HUES64 (cell line): ENCODE measurements at regions not wholly inside any gene's neighbourhood (a gene's known extent, or its start where the extent isn't known, plus 50 kb on each side); places are given as distances from the start of the nearest gene placed in this dataset.
"Not testable (repeated sequence)": the region's sequence is repeated elsewhere in the genome, so short reads cannot be mapped to it uniquely, and the experiment has no call there.

Experiments used
- H3K27ac ChIP-seq: 2 replicates; pipeline ENCODE4 v1.7.0; 2013; ENCODE audit warnings: low read depth, low read length, inconsistent platforms
- H3K27me3 ChIP-seq: 2 replicates; pipeline ENCODE4 v1.6.1; 2013; ENCODE audit warnings: mild to moderate bottlenecking, low read length; ENCODE audit not compliant: insufficient read depth
- H3K36me3 ChIP-seq: 2 replicates; pipeline ENCODE4 v1.6.1; 2013; ENCODE audit warnings: mild to moderate bottlenecking, low read length; ENCODE audit not compliant: insufficient read depth
- H3K4me1 ChIP-seq: 2 replicates; pipeline ENCODE4 v1.6.1; 2013; ENCODE audit warnings: mild to moderate bottlenecking, low read length, moderate library complexity; ENCODE audit not compliant: insufficient read depth
- H3K4me3 ChIP-seq: 2 replicates; pipeline ENCODE4 v1.5.1; 2013; ENCODE audit warnings: mild to moderate bottlenecking, low read length, moderate library complexity
- H3K9ac ChIP-seq: 2 replicates; pipeline ENCODE4 v1.6.1; 2013; ENCODE audit warnings: mild to moderate bottlenecking, low read depth, low read length
- H3K9me3 ChIP-seq: 2 replicates; pipeline ENCODE4 v1.6.1; 2013; ENCODE audit warnings: low read depth, low read length; ENCODE audit not compliant: insufficient read depth
- WGBS: fragments of 150-250, 120-280 bp; methylation state at CpG from one replicate; pipeline ENCODE4 v1.1.7; 2013; ENCODE audit warnings: missing lambda C conversion rate; 5-methylcytosine and 5-hydroxymethylcytosine counted together

GRCh38 chr16:48682971-48683370 is 73.0 kb upstream of the N4BP1 start:
- H3K36me3 ChIP-seq, result no peaks in the 10 kb centered on the region
- H3K4me1 ChIP-seq, result peaks cover 5% of the 10 kb centered on the region; the same call in 1 of the 2 replicates
- no peak overlapping the region for H3K9ac ChIP-seq
- H3K4me3 ChIP-seq, result no peak overlapping the region
- WGBS, result 64% methylated on average over 3 of the region's 3 CpGs
- no peaks in the 10 kb centered on the region for H3K27me3 ChIP-seq
- H3K27ac ChIP-seq, result no peak overlapping the region
- no peaks in the 10 kb centered on the region for H3K9me3 ChIP-seq

DNA sequence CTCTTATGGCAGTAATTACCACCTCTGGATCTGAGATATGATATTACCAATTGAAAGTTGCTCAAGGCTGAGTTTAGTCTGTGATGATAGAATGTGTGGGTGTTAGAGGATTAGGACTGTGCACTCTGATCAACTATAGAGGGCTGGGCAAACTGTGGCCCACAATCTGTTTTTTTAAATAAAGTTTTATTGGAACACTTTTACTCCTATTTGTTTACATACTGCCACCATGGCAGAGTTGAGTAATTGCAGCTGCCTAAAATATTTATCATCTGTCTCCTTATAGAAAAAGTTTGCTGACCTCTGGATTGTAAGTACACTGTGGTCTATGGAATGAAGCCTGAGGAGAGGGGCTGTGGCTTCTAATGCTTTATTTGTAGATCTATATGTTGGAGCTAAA is 71.5 kb upstream of the N4BP1 start:
- Histone ChIP-seq H3K4me3 (no peak overlapping the region), H3K9me3 (no peaks in the 10 kb centered on the region), H3K27me3 (no peaks in the 10 kb centered on the region), H3K4me1 (peaks cover 5% of the 10 kb centered on the region; the same call in 1 of the 2 replicates), H3K36me3 (no peaks in the 10 kb centered on the region), H3K9ac (no peak overlapping the region), H3K27ac (no peak overlapping the region)

GRCh38 chr16:48680881-48681280 is 70.9 kb upstream of the N4BP1 start:
- 93% methylated on average over 3 of the region's 3 CpGs for WGBS
- Histone ChIP-seq H3K36me3 (no peaks in the 10 kb centered on the region), H3K4me1 (peaks cover 5% of the 10 kb centered on the region; the same call in 1 of the 2 replicates), H3K27me3 (no peaks in the 10 kb centered on the region), H3K4me3 (no peak overlapping the region), H3K9ac (no peak overlapping the region), H3K9me3 (no peaks in the 10 kb centered on the region), H3K27ac (no peak overlapping the region)

GRCh38 chr16:48676836-48677235 is 66.9 kb upstream of the N4BP1 start:
- no peaks in the 10 kb centered on the region for H3K9me3 ChIP-seq
- no peak overlapping the region for H3K9ac ChIP-seq
- H3K4me1 ChIP-seq, result peaks cover 5% of the 10 kb centered on the region; the same call in 1 of the 2 replicates
- H3K27me3 ChIP-seq, result no peaks in the 10 kb centered on the region
- WGBS, result no CpG with 5 or more reads among the region's 3 CpGs
- no peak overlapping the region for H3K4me3 ChIP-seq
- no peaks in the 10 kb centered on the region for H3K36me3 ChIP-seq
- no peak overlapping the region for H3K27ac ChIP-seq

DNA sequence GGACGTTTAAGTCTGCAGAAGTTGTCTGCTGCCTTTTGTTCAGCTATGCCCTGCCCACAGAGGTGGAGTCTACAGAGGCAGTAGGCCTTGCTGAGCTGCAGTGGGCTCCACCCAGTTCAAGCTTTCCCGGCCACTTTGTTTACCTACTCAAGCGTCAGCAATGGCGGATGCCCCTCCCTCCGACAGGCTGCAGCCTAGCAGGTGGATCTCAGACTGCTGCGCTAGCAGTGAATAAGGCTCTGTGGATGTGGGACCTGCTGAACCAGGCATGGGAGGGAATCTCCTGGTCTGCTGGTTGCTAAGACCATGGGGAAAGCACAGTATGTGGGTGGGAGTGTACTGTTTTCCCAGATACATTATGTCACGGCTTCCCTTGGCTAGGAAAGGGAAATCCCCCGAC is 58.2 kb upstream of the N4BP1 start:
- not testable (repeated sequence) for H3K9ac ChIP-seq, H3K4me3 ChIP-seq
- 72% methylated on average over 8 of the region's 8 CpGs for WGBS

DNA sequence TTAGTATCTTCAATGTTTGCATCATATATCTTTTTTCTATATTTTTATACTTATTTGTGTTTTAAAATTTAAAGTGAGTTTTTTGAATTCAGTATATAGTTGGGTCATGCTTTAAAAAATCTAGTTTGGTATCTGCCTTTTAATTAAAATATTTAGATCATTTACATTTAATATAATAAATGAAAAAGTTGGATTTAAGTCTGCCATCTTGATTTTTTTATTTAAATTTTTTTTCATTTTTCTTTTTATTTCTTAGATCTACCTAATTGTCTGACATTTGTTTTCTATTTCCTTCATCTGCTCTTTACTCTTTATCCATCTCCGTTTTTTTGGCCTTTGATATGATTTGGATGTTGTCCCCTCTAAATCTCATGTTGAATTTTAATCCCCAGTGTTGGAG is 50.0 kb upstream of the N4BP1 start:
- no peaks in the 10 kb centered on the region for H3K36me3 ChIP-seq
- no peaks in the 10 kb centered on the region for H3K27me3 ChIP-seq
- 89% methylated on average over 1 of the region's 1 CpG for WGBS
- no peak overlapping the region for H3K27ac ChIP-seq
- no peak overlapping the region for H3K9ac ChIP-seq
- no peaks in the 10 kb centered on the region for H3K4me1 ChIP-seq
- peaks cover 8% of the 10 kb centered on the region for H3K9me3 ChIP-seq
- H3K4me3 ChIP-seq, result no peak overlapping the region

More for the DNA sequence above, 58.2 kb upstream of the N4BP1 start:
- not testable (repeated sequence) for H3K27me3 ChIP-seq, H3K36me3 ChIP-seq, H3K27ac ChIP-seq, H3K9me3 ChIP-seq, H3K4me1 ChIP-seq
